Esophagus muscularis mucosa (tissue), 4 donors: ENCODE measurements at regions not wholly inside any gene's neighbourhood (a gene's known extent, or its start where the extent isn't known, plus 50 kb on each side); places are given as distances from the start of the nearest gene placed in this dataset.

Experiments
- CTCF ChIP-seq, 3 experiments: fragments of 200-600 bp in 2 of 3; fragments of 450-650 bp in 1 of 3; sonication (generic) in 2 of 3; IDR thresholded peaks; one replicate each; pipeline ENCODE4 v1.5.1; 2017 to 2019; ENCODE audit warnings: antibody characterized with exemption in 3 of 3, mild to moderate bottlenecking in 2 of 3, moderate library complexity in 1 of 3
- EP300 ChIP-seq: sonication (generic); formaldehyde crosslinking; IDR thresholded peaks from one replicate; pipeline ENCODE4 v1.6.1; 2017; ENCODE audit warnings: antibody characterized with exemption
- POLR2A ChIP-seq: fragments of 450-650 bp; IDR thresholded peaks from one replicate; pipeline ENCODE4 v1.6.1; 2017; ENCODE audit warnings: antibody characterized with exemption, moderate library complexity, mild to moderate bottlenecking, low read depth
- POLR2AphosphoS5 ChIP-seq, 2 donors: sonication (generic); formaldehyde crosslinking; IDR thresholded peaks; one replicate each; pipeline ENCODE4 v1.6.1; 2017; ENCODE audit warnings: antibody characterized with exemption in 2 of 2

- TF ChIP-seq CTCF (IDR thresholded peaks at IDR 0.05) (no peak), EP300 (no peak), POLR2A (no peak), POLR2AphosphoS5 (IDR thresholded peaks at IDR 0.05) (no peak)
Observed at GRCh38 chr13:40127476-40127875, 472.0 kb downstream of the COG6 start.
